LNCaP clone FGC (cell line): ENCODE measurements at regions not wholly inside any gene's neighbourhood (a gene's known extent, or its start where the extent isn't known, plus 50 kb on each side); places are given as distances from the start of the nearest gene placed in this dataset.
"Not testable (repeated sequence)": the region's sequence is repeated elsewhere in the genome, so short reads cannot be mapped to it uniquely, and the experiment has no call there.

ENCODE experiments used
- DNase-seq: peaks from one replicate; pipeline ENCODE4 v3.0.0-alpha.2; 2011; ENCODE audit warnings: low read depth
- H3K4me3 ChIP-seq: 2 replicates; pipeline ENCODE4 v1.5.1; 2011; ENCODE audit warnings: mild to moderate bottlenecking, low read depth, low read length, control low read depth
- CTCF ChIP-seq: IDR thresholded peaks from 2 replicates; pipeline ENCODE4 v1.5.1; 2012; ENCODE audit warnings: mild to moderate bottlenecking; ENCODE audit not compliant: control insufficient read depth, insufficient read depth; ENCODE audit errors: extremely low read depth

GRCh38 chr6:48986845-48987244 is 476.2 kb downstream of the MMUT start:
- H3K4me3 ChIP-seq: no peak overlapping the region
- TF ChIP-seq CTCF: no peak
- no peak for DNase-seq

GRCh38 chr6:48986105-48986504 is 476.9 kb downstream of the MMUT start:
- TF ChIP-seq CTCF: no peak
- no peak overlapping the region for H3K4me3 ChIP-seq
- DNase-seq: no peak

- no peak for DNase-seq
- TF ChIP-seq CTCF: no peak
- H3K4me3 ChIP-seq: no peak overlapping the region
These were observed 478.0 kb downstream of the MMUT start for GRCh38 chr6:48985025-48985424.

GRCh38 chr6:48983968-48984367 is 479.1 kb downstream of the MMUT start:
- not testable (repeated sequence) for DNase-seq

GRCh38 chr6:48983377-48983776 is 479.7 kb downstream of the MMUT start:
- TF ChIP-seq CTCF: no peak
- no peak overlapping the region for H3K4me3 ChIP-seq
- no peak for DNase-seq

More at GRCh38 chr6:48983968-48984367, 479.1 kb downstream of the MMUT start:
- not testable (repeated sequence) for H3K4me3 ChIP-seq

GRCh38 chr6:48979806-48980205 is 483.2 kb downstream of the MMUT start:
- DNase-seq: no peak
- H3K4me3 ChIP-seq: no peak overlapping the region
- no peak for TF ChIP-seq CTCF

- no peak overlapping the region for H3K4me3 ChIP-seq
- no peak for TF ChIP-seq CTCF
- DNase-seq: no peak
These were observed 484.0 kb downstream of the MMUT start for GRCh38 chr6:48979085-48979484.
